OCI-LY7 (cell line): ENCODE measurements at regions not wholly inside any gene's neighbourhood (a gene's known extent, or its start where the extent isn't known, plus 50 kb on each side); places are given as distances from the start of the nearest gene placed in this dataset.

Experiments used
- BruUV-seq: library from RNA; stranded (reverse); fragments of 400-500 nt; replicated peaks from 2 replicates; lab custom pipeline; 2021; lab: Mats Ljungman, UMichigan
- CTCF ChIA-PET: fragments of 300-600 bp; sonication (Branson Sonifier 250); formaldehyde crosslinking; loops from one replicate; lab custom pipeline; 2022; ENCODE audit warnings: antibody characterized with exemption; ENCODE audit not compliant: unreplicated experiment; lab: Charles Lee
- POLR2A ChIA-PET: fragments of 300-600 bp; sonication (Branson Sonifier 250); formaldehyde crosslinking; loops from one replicate; lab custom pipeline; 2022; ENCODE audit warnings: antibody characterized with exemption; lab: Charles Lee
- DNase-seq: peaks from one replicate; pipeline ENCODE4 v3.0.0-alpha.2; 2015; ENCODE audit warnings: low spot score
- H2AFZ ChIP-seq: fragments of 200-600 bp; sonication (generic), shearing (Covaris generic); 2 replicates; pipeline ENCODE4 v1.6.1; 2014; ENCODE audit warnings: mild to moderate bottlenecking, antibody characterized with exemption, low read length, moderate library complexity
- H3K27ac ChIP-seq: fragments of 200-600 bp; sonication (generic); 2 replicates; pipeline ENCODE4 v1.5.1; 2014; ENCODE audit warnings: mixed run types, low read depth, mild to moderate bottlenecking, moderate library complexity, low read length, inconsistent platforms; ENCODE audit not compliant: poor library complexity, severe bottlenecking
- H3K36me3 ChIP-seq: fragments of 200-600 bp; sonication (generic); 2 replicates; pipeline ENCODE4 v1.6.1; 2014; ENCODE audit warnings: mild to moderate bottlenecking, antibody characterized with exemption, low read length, moderate library complexity, mixed read lengths; ENCODE audit not compliant: insufficient read depth
- H3K4me1 ChIP-seq: fragments of 200-600 bp; sonication (generic); 2 replicates; pipeline ENCODE4 v1.5.1; 2014; ENCODE audit warnings: mild to moderate bottlenecking, low read length; ENCODE audit not compliant: insufficient read depth, poor library complexity, severe bottlenecking
- H3K4me2 ChIP-seq: fragments of 200-600 bp; sonication (generic); 2 replicates; pipeline ENCODE4 v1.6.1; 2014; ENCODE audit warnings: mild to moderate bottlenecking, low read length
- H3K4me3 ChIP-seq: fragments of 200-600 bp; sonication (generic); 2 replicates; pipeline ENCODE4 v1.5.1; 2014; ENCODE audit warnings: mild to moderate bottlenecking, low read depth, low read length; ENCODE audit not compliant: poor library complexity, severe bottlenecking
- H3K79me2 ChIP-seq: fragments of 200-600 bp; sonication (generic); 2 replicates; pipeline ENCODE4 v1.6.1; 2016; ENCODE audit warnings: low read depth, mild to moderate bottlenecking, low read length, moderate library complexity, mixed read lengths; ENCODE audit not compliant: insufficient read depth
- H3K9me2 ChIP-seq: fragments of 200-600 bp; sonication (generic); 2 replicates; pipeline ENCODE4 v1.6.1; 2016; ENCODE audit warnings: mild to moderate bottlenecking, low read length, mixed read lengths; ENCODE audit not compliant: insufficient read depth
- H3K9me3 ChIP-seq: fragments of 200-600 bp; sonication (generic); 2 replicates; pipeline ENCODE4 v1.6.1; 2014; ENCODE audit warnings: mild to moderate bottlenecking, mixed run types, low read length, mixed read lengths
- H4K20me1 ChIP-seq: fragments of 200-600 bp; sonication (generic); 2 replicates; pipeline ENCODE4 v1.6.1; 2014; ENCODE audit warnings: mild to moderate bottlenecking, antibody characterized with exemption, low read length, moderate library complexity, mixed read lengths; ENCODE audit not compliant: insufficient read depth
- CTCF ChIP-seq: fragments of 200-600 bp; sonication (generic); conservative IDR thresholded peaks from 2 replicates; pipeline ENCODE4 v1.5.1; 2014; ENCODE audit warnings: mild to moderate bottlenecking, antibody characterized with exemption, low read length, moderate library complexity, mixed read lengths
- EZH2phosphoT487 ChIP-seq: fragments of 200-600 bp; sonication (generic); IDR thresholded peaks from 2 replicates; pipeline ENCODE4 v1.6.1; 2018; ENCODE audit warnings: low read depth, borderline replicate concordance, mild to moderate bottlenecking, mixed run types, antibody characterized with exemption, low read length, moderate library complexity, mixed read lengths
- intact Hi-C: fragments of 100-400 bp; cut with micrococcal nuclease; formaldehyde crosslinking; loops from one replicate; pipeline ENCODE4 v1.10.0; 2022; ENCODE audit not compliant: unreplicated experiment

GRCh38 chrX:121301356-121301755 lies 253.9 kb downstream of the GLUD2 start:
- Histone ChIP-seq H2AFZ (no peak overlapping the region), H3K4me1 (no peaks in the 10 kb centered on the region), H3K36me3 (no peaks in the 10 kb centered on the region), H4K20me1 (no peaks in the 10 kb centered on the region), H3K4me2 (no peak overlapping the region), H3K9me3 (no peaks in the 10 kb centered on the region), H3K79me2 (no peaks in the 10 kb centered on the region), H3K9me2 (no peaks in the 10 kb centered on the region), H3K27ac (no peak overlapping the region), H3K4me3 (no peak overlapping the region)
- ChIA-PET POLR2A (interaction anchor here (0.6 to 1.2 kb wide), 2 partner anchors 9 to 438 kb away, joined by 3 to 4 read pairs; no protein-coding TSS in a partner anchor), CTCF (no interaction called here)
- no peak for DNase-seq
- no TSS peak for BruUV-seq
- no peak for TF ChIP-seq EZH2phosphoT487
- TF ChIP-seq CTCF, result no peak
- intact Hi-C loops, result no loop called here

DNA sequence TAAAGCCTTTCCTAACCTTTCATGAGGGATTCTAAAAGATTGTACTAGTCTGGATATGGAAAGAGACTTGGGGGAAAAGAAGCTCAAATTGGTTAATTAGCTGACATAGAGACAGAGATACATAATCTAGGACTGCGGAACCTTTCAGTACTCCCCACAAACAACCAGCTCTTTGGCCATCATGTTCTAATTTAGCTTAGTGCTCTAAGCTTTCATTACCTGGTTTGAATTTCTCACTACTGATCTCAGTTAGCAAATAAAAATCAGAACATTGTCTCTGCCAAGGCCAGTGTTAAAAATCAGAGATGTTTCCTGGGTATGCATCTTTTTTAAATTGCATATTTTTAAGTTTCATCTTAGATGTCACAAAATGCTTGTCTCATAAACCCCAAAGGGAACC lies 254.4 kb downstream of the GLUD2 start:
- Histone ChIP-seq H3K9me3 (no peaks in the 10 kb centered on the region), H3K9me2 (no peaks in the 10 kb centered on the region), H3K4me3 (no peak overlapping the region), H4K20me1 (no peaks in the 10 kb centered on the region), H3K4me2 (no peak overlapping the region), H3K36me3 (no peaks in the 10 kb centered on the region), H3K27ac (no peak overlapping the region), H3K4me1 (no peaks in the 10 kb centered on the region), H3K79me2 (no peaks in the 10 kb centered on the region), H2AFZ (no peak overlapping the region)
- intact Hi-C loops, result no loop called here
- BruUV-seq, result no TSS peak
- ChIA-PET CTCF (no interaction called here), POLR2A (interaction anchor here (1.2 kb wide), 1 partner anchor 10 kb away, joined by 4 read pairs; no protein-coding TSS in a partner anchor)
- TF ChIP-seq CTCF, result no peak
- no peak for DNase-seq

- no peaks in the 10 kb centered on the region for H3K9me3 ChIP-seq
- no peak overlapping the region for H2AFZ ChIP-seq
- H3K36me3 ChIP-seq, result no peaks in the 10 kb centered on the region
- H3K4me1 ChIP-seq, result no peaks in the 10 kb centered on the region
- no peak for TF ChIP-seq CTCF
- no peak for TF ChIP-seq EZH2phosphoT487
- POLR2A ChIA-PET, result no interaction called here
- no peaks in the 10 kb centered on the region for H3K9me2 ChIP-seq
- H3K79me2 ChIP-seq, result no peaks in the 10 kb centered on the region
- no TSS peak for BruUV-seq
- H3K4me2 ChIP-seq, result no peak overlapping the region
- no peak overlapping the region for H3K27ac ChIP-seq
- CTCF ChIA-PET, result no interaction called here
- no peak for DNase-seq
- H3K4me3 ChIP-seq, result no peak overlapping the region
- intact Hi-C loops, result no loop called here
- no peaks in the 10 kb centered on the region for H4K20me1 ChIP-seq
Measured at GRCh38 chrX:121307449-121307848, 260.0 kb downstream of the GLUD2 start.
